ENCODE measurements at regions not wholly inside any gene's neighbourhood (a gene's known extent, or its start where the extent isn't known, plus 50 kb on each side); places are given as distances from the start of the nearest gene placed in this dataset.

- ChIA-PET CTCF (no interaction called here), POLR2A (no interaction called here)
- Histone ChIP-seq H3K36me3 (ENCODE audit: control insufficient read depth in 2 of 2, extremely low read depth in 1 of 2, insufficient read depth in 2 of 2, low read length in 2 of 2) (no peaks in the 10 kb centered on the region), H2AFZ (ENCODE audit: low read depth, low read length) (no peak overlapping the region), H3K9ac (replicated peaks; ENCODE audit: extremely low read depth, insufficient read depth, low read length) (no peak overlapping the region), H3K9me1 (replicated peaks; ENCODE audit: control insufficient read depth, extremely low read depth, insufficient read depth, low read length) (no peaks in the 10 kb centered on the region), H3K4me1 (ENCODE audit: control insufficient read depth, extremely low read depth, insufficient read depth, low read length) (no peaks in the 10 kb centered on the region), H3K4me3 (replicated peaks in 1 of 3; ENCODE audit: insufficient read depth in 1 of 3, low read depth in 1 of 3, low read length in 3 of 3) (no peak overlapping the region), H3K27ac (ENCODE audit: insufficient read depth, low read depth, low read length) (no peak overlapping the region), H3K79me2 (ENCODE audit: control insufficient read depth, insufficient read depth, low read length) (no peaks in the 10 kb centered on the region), H4K20me1 (replicated peaks; ENCODE audit: control insufficient read depth, extremely low read depth, insufficient read depth, low read length) (no peaks in the 10 kb centered on the region), H3K27me3 (ENCODE audit: control insufficient read depth in 2 of 2, insufficient read depth in 2 of 2, low read length in 2 of 2) (no peaks in the 10 kb centered on the region), H3K4me2 (ENCODE audit: insufficient read depth, low read length) (no peak overlapping the region), H3K9me3 (replicated peaks; ENCODE audit: control insufficient read depth, insufficient read depth, low read length) (no peaks in the 10 kb centered on the region)
- dilution Hi-C loops (cut with MboI; ENCODE audit: extremely low pct_ligation_motif_present, low sequenced_read_pairs) = no loop called here
- DNase-seq (ENCODE audit: low read depth, low spot score) (no peak), FAIRE-seq (peak; percentile 55)
- intact Hi-C loops (cut with micrococcal nuclease) = no loop called here
- TF ChIP-seq CTCF (IDR thresholded peaks at IDR 0.05; ENCODE audit: extremely low read depth in 1 of 2, insufficient read depth in 1 of 2, low read depth in 1 of 2, low read length in 2 of 2) (no peak), FOS (IDR thresholded peaks at IDR 0.05; ENCODE audit: borderline replicate concordance, insufficient read depth, low read length) (no peak), GATA2 (IDR thresholded peaks at IDR 0.05; ENCODE audit: insufficient read depth, insufficient read length, low read depth, low read length) (no peak), POLR2AphosphoS5 (IDR thresholded peaks at IDR 0.05; ENCODE audit: insufficient read depth, low read depth, low read length) (no peak), MYC (IDR thresholded peaks at IDR 0.05; ENCODE audit: low read depth, low read length) (no peak), EZH2 (IDR thresholded peaks at IDR 0.05; ENCODE audit: borderline replicate concordance, low read depth, low read length, severe bottlenecking) (no peak)
- BruUV-seq (replicated peaks) = no TSS peak
Measured at GRCh38 chr5:169431386-169431785, 130.4 kb upstream of the SLIT3 start.

GRCh38 chr5:169430671-169431070 is 129.7 kb upstream of the SLIT3 start:
- CTCF ChIA-PET = no interaction called here
- no peaks in the 10 kb centered on the region for H3K36me3 ChIP-seq (ENCODE audit: control insufficient read depth in 2 of 2, extremely low read depth in 1 of 2, insufficient read depth in 2 of 2, low read length in 2 of 2)
- H3K4me3 ChIP-seq (replicated peaks in 1 of 3; ENCODE audit: insufficient read depth in 1 of 3, low read depth in 1 of 3, low read length in 3 of 3) = no peak overlapping the region
- intact Hi-C loops (cut with micrococcal nuclease) = no loop called here
- no TSS peak for BruUV-seq (replicated peaks)
- DNase-seq (ENCODE audit: low read depth, low spot score) (no peak), FAIRE-seq (no peak)
- POLR2A ChIA-PET = no interaction called here
- no peaks in the 10 kb centered on the region for H3K4me1 ChIP-seq (ENCODE audit: control insufficient read depth, extremely low read depth, insufficient read depth, low read length)
- no peaks in the 10 kb centered on the region for H3K9me1 ChIP-seq (replicated peaks; ENCODE audit: control insufficient read depth, extremely low read depth, insufficient read depth, low read length)
- no peaks in the 10 kb centered on the region for H3K9me3 ChIP-seq (replicated peaks; ENCODE audit: control insufficient read depth, insufficient read depth, low read length)
- no peak overlapping the region for H3K27ac ChIP-seq (ENCODE audit: insufficient read depth, low read depth, low read length)
- H3K27me3 ChIP-seq (ENCODE audit: control insufficient read depth in 2 of 2, insufficient read depth in 2 of 2, low read length in 2 of 2) = no peaks in the 10 kb centered on the region
- dilution Hi-C loops (cut with MboI; ENCODE audit: extremely low pct_ligation_motif_present, low sequenced_read_pairs) = no loop called here
- no peaks in the 10 kb centered on the region for H3K79me2 ChIP-seq (ENCODE audit: control insufficient read depth, insufficient read depth, low read length)
- no peaks in the 10 kb centered on the region for H4K20me1 ChIP-seq (replicated peaks; ENCODE audit: control insufficient read depth, extremely low read depth, insufficient read depth, low read length)
- TF ChIP-seq POLR2AphosphoS5 (IDR thresholded peaks at IDR 0.05; ENCODE audit: insufficient read depth, low read depth, low read length) (no peak), MAX (IDR thresholded peaks at IDR 0.05; ENCODE audit: insufficient read depth, insufficient read length) (no peak), EZH2 (IDR thresholded peaks at IDR 0.05; ENCODE audit: borderline replicate concordance, low read depth, low read length, severe bottlenecking) (no peak), CTCF (IDR thresholded peaks at IDR 0.05; ENCODE audit: extremely low read depth in 1 of 2, insufficient read depth in 1 of 2, low read depth in 1 of 2, low read length in 2 of 2) (no peak), FOS (IDR thresholded peaks at IDR 0.05; ENCODE audit: borderline replicate concordance, insufficient read depth, low read length) (no peak), JUN (IDR thresholded peaks at IDR 0.05; ENCODE audit: borderline replicate concordance, insufficient read depth, insufficient read length, low read depth) (no peak), POLR2A (IDR thresholded peaks at IDR 0.05; ENCODE audit: low read depth, low read length) (no peak), MYC (IDR thresholded peaks at IDR 0.05; ENCODE audit: low read depth, low read length) (no peak), GATA2 (IDR thresholded peaks at IDR 0.05; ENCODE audit: insufficient read depth, insufficient read length, low read depth, low read length) (no peak)
- no peak overlapping the region for H2AFZ ChIP-seq (ENCODE audit: low read depth, low read length)
- no peak overlapping the region for H3K4me2 ChIP-seq (ENCODE audit: insufficient read depth, low read length)
- H3K9ac ChIP-seq (replicated peaks; ENCODE audit: extremely low read depth, insufficient read depth, low read length) = no peak overlapping the region

Data from endothelial cell of umbilical vein (primary cell).